GM23248 (cell line): ENCODE measurements at regions not wholly inside any gene's neighbourhood (a gene's known extent, or its start where the extent isn't known, plus 50 kb on each side); places are given as distances from the start of the nearest gene placed in this dataset.

Source experiments
- DNase-seq: peaks from one replicate; pipeline ENCODE4 v3.0.0-alpha.2; 2015
- H2AFZ ChIP-seq: fragments of 200-600 bp; sonication (generic); 2 replicates; pipeline ENCODE4 v1.6.1; 2016; ENCODE audit warnings: antibody characterized with exemption
- H3F3A ChIP-seq: fragments of 200-600 bp; sonication (generic); 2 replicates; pipeline ENCODE4 v1.6.1; 2016; ENCODE audit warnings: mild to moderate bottlenecking, antibody characterized with exemption, mixed run types; ENCODE audit not compliant: insufficient read depth
- H3K27ac ChIP-seq: fragments of 200-600 bp; sonication (generic); 2 replicates; pipeline ENCODE4 v1.5.1; 2016; ENCODE audit warnings: mild to moderate bottlenecking
- H3K27me3 ChIP-seq: fragments of 200-600 bp; sonication (generic); replicated peaks from 2 replicates; pipeline ENCODE4 v1.6.1; 2016; ENCODE audit warnings: mild to moderate bottlenecking; ENCODE audit not compliant: insufficient read depth
- H3K36me3 ChIP-seq: fragments of 200-600 bp; sonication (generic); 2 replicates; pipeline ENCODE4 v1.6.1; 2016; ENCODE audit warnings: low read depth, mild to moderate bottlenecking
- H3K4me1 ChIP-seq: fragments of 200-600 bp; sonication (generic); 2 replicates; pipeline ENCODE4 v1.6.1; 2016; ENCODE audit warnings: mild to moderate bottlenecking; ENCODE audit not compliant: insufficient read depth
- H3K4me2 ChIP-seq: fragments of 200-600 bp; sonication (generic); one replicate; pipeline ENCODE4 v1.6.1; 2016; ENCODE audit warnings: mild to moderate bottlenecking; ENCODE audit not compliant: unreplicated experiment
- H3K4me3 ChIP-seq: fragments of 200-600 bp; sonication (generic); 2 replicates; pipeline ENCODE4 v1.5.1; 2016; ENCODE audit warnings: mild to moderate bottlenecking
- H3K79me2 ChIP-seq: fragments of 200-600 bp; sonication (generic); 2 replicates; pipeline ENCODE4 v1.6.1; 2016; ENCODE audit warnings: mild to moderate bottlenecking; ENCODE audit not compliant: insufficient read depth
- H3K9ac ChIP-seq: fragments of 200-600 bp; sonication (generic); 2 replicates; pipeline ENCODE4 v1.6.1; 2016; ENCODE audit warnings: mild to moderate bottlenecking
- H3K9me2 ChIP-seq: fragments of 200-600 bp; sonication (generic); 2 replicates; pipeline ENCODE4 v1.6.1; 2016; ENCODE audit warnings: mixed run types, mild to moderate bottlenecking, moderate library complexity; ENCODE audit not compliant: insufficient read depth
- H3K9me3 ChIP-seq: fragments of 200-600 bp; sonication (generic); one replicate; pipeline ENCODE4 v1.6.1; 2017; ENCODE audit warnings: low read depth
- H4K20me1 ChIP-seq: fragments of 200-600 bp; sonication (generic); 2 replicates; pipeline ENCODE4 v1.6.0; 2016; ENCODE audit not compliant: insufficient read depth
- EZH2 ChIP-seq: fragments of 200-600 bp; sonication (generic); IDR thresholded peaks from 2 replicates; pipeline ENCODE4 v1.6.1; 2018; ENCODE audit warnings: antibody characterized with exemption, mild to moderate bottlenecking; ENCODE audit not compliant: insufficient read depth, poor library complexity, severe bottlenecking
- EZH2phosphoT487 ChIP-seq: fragments of 200-600 bp; sonication (generic); IDR thresholded peaks from 2 replicates; pipeline ENCODE4 v1.6.1; 2018; ENCODE audit warnings: antibody characterized with exemption, moderate library complexity, mild to moderate bottlenecking, low read depth; ENCODE audit not compliant: insufficient read depth
- WGBS, 2 experiments: methylation state at CpG; one replicate each; pipeline ENCODE4 v1.1.6; 2015 to 2017; ENCODE audit warnings: low lambda C conversion rate in 2 of 2, low coverage in 1 of 2; ENCODE audit errors: missing lambda C conversion rate in 2 of 2; 5-methylcytosine and 5-hydroxymethylcytosine counted together
- in situ Hi-C: fragments of 300-500 bp; cut with MboI; formaldehyde crosslinking; loops from 2 replicates; pipeline ENCODE4 v1.15.0; 2020

- no peak for DNase-seq
- Histone ChIP-seq H3F3A (no peaks in the 10 kb centered on the region), H4K20me1 (no peaks in the 10 kb centered on the region), H3K4me3 (no peak overlapping the region), H3K27ac (no peak overlapping the region), H3K4me2 (no peak overlapping the region), H3K36me3 (no peaks in the 10 kb centered on the region), H2AFZ (no peak overlapping the region), H3K79me2 (no peaks in the 10 kb centered on the region), H3K9ac (no peak overlapping the region), H3K9me3 (no peaks in the 10 kb centered on the region), H3K9me2 (no peaks in the 10 kb centered on the region), H3K4me1 (peaks cover 6% of the 10 kb centered on the region; the same call in 1 of the 2 replicates), H3K27me3 (no peaks in the 10 kb centered on the region)
- TF ChIP-seq EZH2phosphoT487 (no peak), EZH2 (no peak)
- WGBS, 2 experiments, result 92 to 95% methylated on average over 6 of the region's 6 CpGs
- in situ Hi-C loops, result no loop called here
These were observed 356.4 kb downstream of the RPS24 start for GRCh38 chr10:78390051-78390450.

- peaks cover 6% of the 10 kb centered on the region; the same call in 1 of the 2 replicates for H3K4me1 ChIP-seq
- H2AFZ ChIP-seq, result no peak overlapping the region
- H3K36me3 ChIP-seq, result no peaks in the 10 kb centered on the region
- no peak overlapping the region for H3K4me3 ChIP-seq
- no peaks in the 10 kb centered on the region for H4K20me1 ChIP-seq
- no peak overlapping the region for H3K27ac ChIP-seq
- H3K79me2 ChIP-seq, result no peaks in the 10 kb centered on the region
- no peaks in the 10 kb centered on the region for H3F3A ChIP-seq
- no peaks in the 10 kb centered on the region for H3K9me3 ChIP-seq
- in situ Hi-C loops, result no loop called here
- WGBS, 2 experiments, result 83% methylated on average over 5 of the region's 5 CpGs
- H3K9ac ChIP-seq, result no peak overlapping the region
- no peaks in the 10 kb centered on the region for H3K27me3 ChIP-seq
- H3K9me2 ChIP-seq, result no peaks in the 10 kb centered on the region
- TF ChIP-seq EZH2phosphoT487, result no peak
- TF ChIP-seq EZH2, result no peak
- DNase-seq, result no peak
- no peak overlapping the region for H3K4me2 ChIP-seq
These were observed 357.2 kb downstream of the RPS24 start for GRCh38 chr10:78390817-78391216.

GRCh38 chr10:78391585-78391984, 357.9 kb downstream of the RPS24 start:
- Histone ChIP-seq H3K9me3 (no peaks in the 10 kb centered on the region), H3F3A (no peaks in the 10 kb centered on the region), H2AFZ (no peak overlapping the region), H3K79me2 (no peaks in the 10 kb centered on the region), H3K27ac (no peak overlapping the region), H3K4me1 (peaks cover 6% of the 10 kb centered on the region; the same call in 1 of the 2 replicates), H4K20me1 (no peaks in the 10 kb centered on the region), H3K4me3 (no peak overlapping the region), H3K9ac (no peak overlapping the region), H3K9me2 (no peaks in the 10 kb centered on the region), H3K36me3 (no peaks in the 10 kb centered on the region), H3K27me3 (no peaks in the 10 kb centered on the region), H3K4me2 (no peak overlapping the region)
- no peak for DNase-seq
- TF ChIP-seq EZH2 (no peak), EZH2phosphoT487 (no peak)
- in situ Hi-C loops, result no loop called here
- WGBS, 2 experiments, result 86 to 91% methylated on average over 7 of the region's 7 CpGs

- TF ChIP-seq EZH2, result no peak
- TF ChIP-seq EZH2phosphoT487, result no peak
- no peaks in the 10 kb centered on the region for H3K27me3 ChIP-seq
- no peaks in the 10 kb centered on the region for H3F3A ChIP-seq
- H3K4me1 ChIP-seq, result peaks cover 6% of the 10 kb centered on the region; the same call in 1 of the 2 replicates
- H2AFZ ChIP-seq, result no peak overlapping the region
- H3K4me2 ChIP-seq, result no peak overlapping the region
- in situ Hi-C loops, result no loop called here
- H3K79me2 ChIP-seq, result no peaks in the 10 kb centered on the region
- no peaks in the 10 kb centered on the region for H4K20me1 ChIP-seq
- H3K36me3 ChIP-seq, result no peaks in the 10 kb centered on the region
- 89% methylated on average over 2 of the region's 2 CpGs for WGBS, 2 experiments
- H3K9me2 ChIP-seq, result no peaks in the 10 kb centered on the region
- H3K9ac ChIP-seq, result no peak overlapping the region
- no peak overlapping the region for H3K27ac ChIP-seq
- DNase-seq, result no peak
- no peak overlapping the region for H3K4me3 ChIP-seq
- H3K9me3 ChIP-seq, result no peaks in the 10 kb centered on the region
These were observed 358.5 kb downstream of the RPS24 start for GRCh38 chr10:78392197-78392596.

- no peaks in the 10 kb centered on the region for H3K36me3 ChIP-seq
- no peak overlapping the region for H3K4me2 ChIP-seq
- H3K9me2 ChIP-seq, result no peaks in the 10 kb centered on the region
- TF ChIP-seq EZH2 (no peak), EZH2phosphoT487 (no peak)
- H2AFZ ChIP-seq, result no peak overlapping the region
- H3K9ac ChIP-seq, result no peak overlapping the region
- H3F3A ChIP-seq, result no peaks in the 10 kb centered on the region
- no peak overlapping the region for H3K4me3 ChIP-seq
- no peak overlapping the region for H3K27ac ChIP-seq
- H3K4me1 ChIP-seq, result peaks cover 6% of the 10 kb centered on the region; the same call in 1 of the 2 replicates
- H3K27me3 ChIP-seq, result no peaks in the 10 kb centered on the region
- H3K79me2 ChIP-seq, result no peaks in the 10 kb centered on the region
- in situ Hi-C loops, result no loop called here
- no peaks in the 10 kb centered on the region for H3K9me3 ChIP-seq
- no peaks in the 10 kb centered on the region for H4K20me1 ChIP-seq
- DNase-seq, result no peak
These were observed 359.4 kb downstream of the RPS24 start for GRCh38 chr10:78393094-78393493.
